Astrocyte (in vitro differentiated cells and primary cell): ENCODE measurements at regions not wholly inside any gene's neighbourhood (a gene's known extent, or its start where the extent isn't known, plus 50 kb on each side); places are given as distances from the start of the nearest gene placed in this dataset.

ENCODE experiments used
- DNase-seq: peaks from one replicate; pipeline ENCODE4 v3.0.0-alpha.2; 2010; ENCODE audit warnings: low read depth
- FAIRE-seq: peaks from 2 replicates; lab custom pipeline; 2011; peaks lifted over from hg19 to GRCh38; lab: Jason Lieb, UNC
- H2AFZ ChIP-seq: 2 replicates; pipeline ENCODE4 v1.6.0; 2012; ENCODE audit warnings: low read depth, low read length, inconsistent platforms
- H3K27ac ChIP-seq: 2 replicates; pipeline ENCODE4 v1.5.1; 2011; ENCODE audit warnings: low read depth, low read length, inconsistent platforms
- H3K27me3 ChIP-seq: 2 replicates; pipeline ENCODE4 v1.6.0; 2011; ENCODE audit warnings: low read length, inconsistent platforms; ENCODE audit not compliant: insufficient read depth
- H3K36me3 ChIP-seq: 2 replicates; pipeline ENCODE4 v1.5.1; 2011; ENCODE audit warnings: low read length, inconsistent platforms; ENCODE audit not compliant: insufficient read depth
- H3K4me1 ChIP-seq: 2 replicates; pipeline ENCODE4 v1.5.1; 2011; ENCODE audit warnings: low read length, inconsistent platforms; ENCODE audit not compliant: insufficient read depth
- H3K4me2 ChIP-seq: 2 replicates; pipeline ENCODE4 v1.6.0; 2012; ENCODE audit warnings: low read length, inconsistent platforms
- H3K4me3 ChIP-seq: 2 replicates; pipeline ENCODE4 v1.5.1; 2011; ENCODE audit warnings: low read depth, mild to moderate bottlenecking, low read length, inconsistent platforms; ENCODE audit not compliant: insufficient read depth
- H3K79me2 ChIP-seq: 2 replicates; pipeline ENCODE4 v1.6.0; 2012; ENCODE audit warnings: mild to moderate bottlenecking, low read length, inconsistent platforms; ENCODE audit not compliant: insufficient read depth
- H3K9ac ChIP-seq: 2 replicates; pipeline ENCODE4 v1.6.0; 2012; ENCODE audit warnings: mild to moderate bottlenecking, low read length, inconsistent platforms
- H3K9me3 ChIP-seq: 2 replicates; pipeline ENCODE4 v1.5.1; 2012; ENCODE audit warnings: low read depth, mild to moderate bottlenecking, low read length, inconsistent platforms; ENCODE audit not compliant: insufficient read depth
- H4K20me1 ChIP-seq: 2 replicates; pipeline ENCODE4 v1.6.0; 2012; ENCODE audit warnings: low read length, inconsistent platforms; ENCODE audit not compliant: insufficient read depth
- H3K27ac Mint-ChIP-seq: one replicate; pipeline ENCODE4 v1.8.0; 2021; ENCODE audit warnings: mild to moderate bottlenecking, mixed read lengths; ENCODE audit not compliant: unreplicated experiment
- H3K27me3 Mint-ChIP-seq: one replicate; pipeline ENCODE4 v1.8.0; 2021; ENCODE audit warnings: low read depth, mixed read lengths; ENCODE audit not compliant: unreplicated experiment
- H3K36me3 Mint-ChIP-seq: one replicate; pipeline ENCODE4 v1.8.0; 2021; ENCODE audit warnings: low read depth, mixed read lengths; ENCODE audit not compliant: unreplicated experiment
- H3K4me1 Mint-ChIP-seq: one replicate; pipeline ENCODE4 v1.8.0; 2021; ENCODE audit warnings: low read depth, mixed read lengths; ENCODE audit not compliant: unreplicated experiment
- H3K4me3 Mint-ChIP-seq: one replicate; pipeline ENCODE4 v1.8.0; 2021; ENCODE audit warnings: mild to moderate bottlenecking, moderate library complexity, mixed read lengths; ENCODE audit not compliant: unreplicated experiment
- H3K9me3 Mint-ChIP-seq: one replicate; pipeline ENCODE4 v1.8.0; 2021; ENCODE audit warnings: mild to moderate bottlenecking, mixed read lengths; ENCODE audit not compliant: unreplicated experiment
- EZH2 ChIP-seq: IDR thresholded peaks from 2 replicates; pipeline ENCODE4 v1.6.1; 2012; ENCODE audit warnings: mild to moderate bottlenecking, low read length, inconsistent platforms; ENCODE audit not compliant: insufficient read depth
- TF ChIP-seq, protein P1 (sequence below): IDR thresholded peaks from 2 replicates; pipeline ENCODE4 v1.5.1; 2011; ENCODE audit warnings: low read depth, mild to moderate bottlenecking, inconsistent platforms, low read length, moderate library complexity; ENCODE audit not compliant: insufficient read depth

DNA sequence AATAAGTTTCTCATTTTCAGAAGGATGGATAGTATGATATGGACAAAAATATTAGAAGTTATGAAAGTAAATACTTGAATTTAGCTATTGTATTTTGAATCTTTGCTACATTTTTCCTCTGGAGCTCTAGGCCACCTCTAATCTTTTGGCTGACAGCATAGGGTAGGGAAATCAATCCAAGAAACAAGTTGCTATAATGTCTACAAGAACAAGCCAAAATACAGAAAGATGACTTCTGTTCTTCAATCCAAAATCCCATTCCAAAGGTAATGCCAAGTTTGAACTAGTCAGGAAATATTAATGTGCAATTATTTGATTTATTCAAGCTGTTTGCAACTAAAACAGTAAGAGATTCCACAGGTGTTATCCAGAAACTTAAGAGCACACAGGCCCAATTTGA lies 1323.1 kb downstream of the ADGRL3 start:
- H3K9me3 ChIP-seq = peaks cover 3% of the 10 kb centered on the region
- H3K79me2 ChIP-seq = no peaks in the 10 kb centered on the region
- DNase-seq = no peak
- H3K9ac ChIP-seq = no peak overlapping the region
- no peak overlapping the region for H3K4me2 ChIP-seq
- H4K20me1 ChIP-seq = no peaks in the 10 kb centered on the region
- H3K4me3 Mint-ChIP-seq = no peak overlapping the region
- H3K27me3 Mint-ChIP-seq = no peaks in the 10 kb centered on the region
- FAIRE-seq = no peak
- no peak overlapping the region for H2AFZ ChIP-seq
- peaks cover 3% of the 10 kb centered on the region for H3K36me3 Mint-ChIP-seq
- H3K36me3 ChIP-seq = no peaks in the 10 kb centered on the region
- H3K9me3 Mint-ChIP-seq = peaks cover 6% of the 10 kb centered on the region
- no peak overlapping the region for H3K27ac ChIP-seq
- H3K27ac Mint-ChIP-seq = no peak overlapping the region
- no peaks in the 10 kb centered on the region for H3K4me1 ChIP-seq
- H3K27me3 ChIP-seq = no peaks in the 10 kb centered on the region
- H3K4me3 ChIP-seq = no peak overlapping the region
- H3K4me1 Mint-ChIP-seq = peaks cover 5% of the 10 kb centered on the region
- TF ChIP-seq EZH2 = no peak

DNA sequence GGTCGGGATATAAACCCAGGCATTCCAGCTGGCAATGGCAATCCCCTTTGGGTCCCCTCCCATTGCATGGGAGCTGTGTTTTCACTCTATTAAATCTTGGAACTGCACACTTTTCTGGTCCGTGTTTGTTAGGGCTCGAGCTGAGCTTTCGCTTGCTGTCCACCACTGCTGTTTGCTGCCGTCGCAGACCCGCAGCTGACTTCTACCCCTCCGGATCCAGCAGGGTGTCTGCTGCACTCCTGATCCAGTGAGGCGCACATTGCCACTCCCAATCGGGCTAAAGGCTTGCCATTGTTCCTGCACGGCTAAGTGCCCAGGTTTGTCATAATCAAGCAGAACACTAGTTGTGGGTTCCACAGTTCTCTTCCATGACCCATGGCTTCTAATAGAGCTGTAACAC lies 1322.1 kb downstream of the ADGRL3 start:
- Histone ChIP-seq H3K4me2 (no peak overlapping the region), H4K20me1 (no peaks in the 10 kb centered on the region), H3K9ac (no peak overlapping the region), H2AFZ (no peak overlapping the region), H3K27me3 (no peaks in the 10 kb centered on the region), H3K4me1 (no peaks in the 10 kb centered on the region), H3K27ac (no peak overlapping the region), H3K9me3 (peaks cover 3% of the 10 kb centered on the region), H3K4me3 (no peak overlapping the region), H3K79me2 (no peaks in the 10 kb centered on the region), H3K36me3 (no peaks in the 10 kb centered on the region)
- no peak for TF ChIP-seq EZH2
- TF ChIP-seq, protein P1, sequence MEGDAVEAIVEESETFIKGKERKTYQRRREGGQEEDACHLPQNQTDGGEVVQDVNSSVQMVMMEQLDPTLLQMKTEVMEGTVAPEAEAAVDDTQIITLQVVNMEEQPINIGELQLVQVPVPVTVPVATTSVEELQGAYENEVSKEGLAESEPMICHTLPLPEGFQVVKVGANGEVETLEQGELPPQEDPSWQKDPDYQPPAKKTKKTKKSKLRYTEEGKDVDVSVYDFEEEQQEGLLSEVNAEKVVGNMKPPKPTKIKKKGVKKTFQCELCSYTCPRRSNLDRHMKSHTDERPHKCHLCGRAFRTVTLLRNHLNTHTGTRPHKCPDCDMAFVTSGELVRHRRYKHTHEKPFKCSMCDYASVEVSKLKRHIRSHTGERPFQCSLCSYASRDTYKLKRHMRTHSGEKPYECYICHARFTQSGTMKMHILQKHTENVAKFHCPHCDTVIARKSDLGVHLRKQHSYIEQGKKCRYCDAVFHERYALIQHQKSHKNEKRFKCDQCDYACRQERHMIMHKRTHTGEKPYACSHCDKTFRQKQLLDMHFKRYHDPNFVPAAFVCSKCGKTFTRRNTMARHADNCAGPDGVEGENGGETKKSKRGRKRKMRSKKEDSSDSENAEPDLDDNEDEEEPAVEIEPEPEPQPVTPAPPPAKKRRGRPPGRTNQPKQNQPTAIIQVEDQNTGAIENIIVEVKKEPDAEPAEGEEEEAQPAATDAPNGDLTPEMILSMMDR = no peak
- no peak for FAIRE-seq
- Mint-ChIP-seq H3K36me3 (peaks cover 3% of the 10 kb centered on the region), H3K27me3 (no peaks in the 10 kb centered on the region), H3K27ac (no peak overlapping the region), H3K4me1 (peaks cover 15% of the 10 kb centered on the region), H3K9me3 (peaks cover 6% of the 10 kb centered on the region), H3K4me3 (no peak overlapping the region)
- DNase-seq = no peak

DNA sequence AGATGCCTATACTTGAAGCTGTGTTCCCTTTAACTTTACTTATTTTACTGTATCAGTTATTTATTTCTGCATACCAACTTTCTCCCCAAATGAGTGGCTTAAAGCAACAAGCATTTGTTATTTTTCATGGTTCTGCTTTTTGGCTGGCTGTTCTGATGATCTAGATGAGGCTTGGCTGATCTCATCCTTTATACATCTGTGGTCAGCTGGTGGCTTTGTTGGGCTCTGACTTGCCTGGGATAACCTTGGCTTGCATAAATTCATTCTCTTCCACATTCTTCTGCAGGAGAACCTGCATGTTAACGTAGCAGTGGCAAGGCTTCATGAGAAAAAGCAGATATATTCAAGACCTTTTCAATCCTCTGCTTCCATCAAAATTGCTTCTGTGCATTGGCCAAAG lies 1317.6 kb downstream of the ADGRL3 start:
- FAIRE-seq (no peak), DNase-seq (peak; percentile 16)
- Mint-ChIP-seq H3K36me3 (no peaks in the 10 kb centered on the region), H3K27ac (peak overlapping the region; percentile 85), H3K27me3 (no peaks in the 10 kb centered on the region), H3K4me1 (peaks cover 26% of the 10 kb centered on the region), H3K9me3 (no peaks in the 10 kb centered on the region), H3K4me3 (no peak overlapping the region)
- H4K20me1 ChIP-seq = no peaks in the 10 kb centered on the region
- H3K27ac ChIP-seq = no peak overlapping the region
- no peaks in the 10 kb centered on the region for H3K27me3 ChIP-seq
- no peak overlapping the region for H2AFZ ChIP-seq
- H3K4me1 ChIP-seq = no peaks in the 10 kb centered on the region
- peaks cover 3% of the 10 kb centered on the region for H3K9me3 ChIP-seq
- TF ChIP-seq, protein P1 = no peak
- TF ChIP-seq EZH2 = no peak
- H3K36me3 ChIP-seq = no peaks in the 10 kb centered on the region
- no peak overlapping the region for H3K4me3 ChIP-seq
- no peaks in the 10 kb centered on the region for H3K79me2 ChIP-seq
- no peak overlapping the region for H3K9ac ChIP-seq
- peak overlapping the region; percentile 29 for H3K4me2 ChIP-seq
